ENCODE measurements at regions not wholly inside any gene's neighbourhood (a gene's known extent, or its start where the extent isn't known, plus 50 kb on each side); places are given as distances from the start of the nearest gene placed in this dataset.

- no peak for DNase-seq
Measured at GRCh38 chr16:49216593-49216992, 65.0 kb downstream of the CBLN1 start.

- no peak for DNase-seq
Measured at GRCh38 chr16:49213594-49213993, 68.0 kb downstream of the CBLN1 start.

GRCh38 chr16:49204191-49204590, 77.4 kb downstream of the CBLN1 start:
- no peak for DNase-seq

GRCh38 chr16:49203361-49203760, 78.3 kb downstream of the CBLN1 start:
- DNase-seq = no peak

- no peak for DNase-seq
Measured at GRCh38 chr16:49201118-49201517, 80.5 kb downstream of the CBLN1 start.

GRCh38 chr16:49200223-49200820, 81.3 kb downstream of the CBLN1 start:
- no peak for DNase-seq

- no peak for DNase-seq
Measured at GRCh38 chr16:49195237-49195548, 86.4 kb downstream of the CBLN1 start.

- DNase-seq = no peak
Measured at GRCh38 chr16:49194537-49195236, 87.0 kb downstream of the CBLN1 start.

GRCh38 chr16:49193596-49193995, 88.0 kb downstream of the CBLN1 start:
- DNase-seq = no peak

GRCh38 chr16:49189286-49189685, 92.4 kb downstream of the CBLN1 start:
- DNase-seq = no peak

GRCh38 chr16:49183911-49184310, 97.7 kb downstream of the CBLN1 start:
- DNase-seq = peak; percentile 35

GRCh38 chr16:49181791-49182518, 99.7 kb downstream of the CBLN1 start:
- no peak for DNase-seq

- no peak for DNase-seq
Measured at GRCh38 chr16:49179714-49180330, 101.8 kb downstream of the CBLN1 start.

GRCh38 chr16:49168126-49168525, 113.5 kb downstream of the CBLN1 start:
- DNase-seq = no peak

- DNase-seq = no peak
Measured at GRCh38 chr16:49165025-49165424, 116.6 kb downstream of the CBLN1 start.

- no peak for DNase-seq
Measured at GRCh38 chr16:49161191-49161590, 120.4 kb downstream of the CBLN1 start.

GRCh38 chr16:49158029-49158642, 123.5 kb downstream of the CBLN1 start:
- peak; percentile 74 for DNase-seq

GRCh38 chr16:49150341-49150740, 131.3 kb downstream of the CBLN1 start:
- DNase-seq = no peak

GRCh38 chr16:49148410-49148809, 133.2 kb downstream of the CBLN1 start:
- no peak for DNase-seq

GRCh38 chr16:49140618-49141017, 141.0 kb downstream of the CBLN1 start:
- DNase-seq = no peak

- no peak for DNase-seq
Measured at GRCh38 chr16:49130397-49130796, 151.2 kb downstream of the CBLN1 start.

- DNase-seq = no peak
Measured at GRCh38 chr16:49129935-49130334, 151.7 kb downstream of the CBLN1 start.

- DNase-seq = no peak
Measured at GRCh38 chr16:49128740-49129139, 152.9 kb downstream of the CBLN1 start.
